ENCODE measurements at regions not wholly inside any gene's neighbourhood (a gene's known extent, or its start where the extent isn't known, plus 50 kb on each side); places are given as distances from the start of the nearest gene placed in this dataset.

DNA sequence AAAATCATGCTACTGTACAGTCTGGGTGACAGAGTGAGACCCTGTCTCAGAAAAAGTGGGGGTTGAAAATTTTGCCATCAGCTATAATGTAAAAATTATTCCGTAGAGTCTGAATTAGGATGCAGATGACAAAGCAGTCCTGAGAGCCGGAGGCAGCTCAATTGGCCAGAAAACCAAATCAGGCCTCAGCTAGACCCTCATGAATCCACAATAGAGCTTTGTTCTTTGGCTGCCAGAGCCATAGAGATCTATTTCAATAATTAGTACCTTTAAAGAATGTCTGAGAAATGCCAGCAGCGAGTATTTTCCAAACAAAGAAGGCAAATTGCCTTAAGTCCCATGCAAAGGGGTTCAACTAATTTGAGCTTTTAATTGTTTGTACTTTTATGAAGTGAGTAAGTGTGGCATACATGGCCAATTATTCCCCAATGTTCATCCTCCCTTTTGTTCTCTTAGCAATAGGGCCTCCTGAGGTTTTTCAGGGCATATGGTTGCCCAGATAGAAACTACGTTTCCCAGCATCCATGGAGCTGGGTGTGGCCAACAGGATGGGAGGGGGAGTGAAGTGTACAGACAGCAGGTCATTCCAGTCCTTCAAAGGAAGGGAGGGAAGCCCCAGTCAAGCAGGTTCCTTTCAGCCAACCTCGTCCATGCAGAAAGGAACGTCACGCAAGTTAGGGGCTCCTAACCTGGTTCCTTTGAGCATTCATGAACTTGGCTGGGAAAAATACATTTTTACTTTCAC lies 211.3 kb upstream of the APCDD1 start:
- no peaks in the 10 kb centered on the region for H3K9me3 ChIP-seq (ENCODE audit: insufficient read depth, low read depth, low read length)
- no peak overlapping the region for H3K9ac ChIP-seq (ENCODE audit: low read depth, low read length, poor library complexity, severe bottlenecking)
- H4K20me1 ChIP-seq (ENCODE audit: insufficient read depth, low read length, poor library complexity, severe bottlenecking), result no peaks in the 10 kb centered on the region
- no peaks in the 10 kb centered on the region for H3K27me3 ChIP-seq (ENCODE audit: insufficient read depth, low read length, poor library complexity, severe bottlenecking)
- H2AFZ ChIP-seq (ENCODE audit: low read length), result no peak overlapping the region
- H3K9me2 ChIP-seq (replicated peaks; ENCODE audit: low read depth, low read length), result no peaks in the 10 kb centered on the region
- H3K4me3 ChIP-seq (ENCODE audit: low read length, poor library complexity, severe bottlenecking), result no peak overlapping the region
- H3K4me2 ChIP-seq (ENCODE audit: low read depth, low read length, poor library complexity, severe bottlenecking), result no peak overlapping the region
- TF ChIP-seq EZH2phosphoT487 (IDR thresholded peaks at IDR 0.05; ENCODE audit: borderline replicate concordance) (no peak), CTCF (conservative IDR thresholded peaks at IDR 0.05; ENCODE audit: low read length) (no peak)
- peaks cover 8% of the 10 kb centered on the region for H3K4me1 ChIP-seq (ENCODE audit: insufficient read depth, low read length, poor library complexity, severe bottlenecking)
- H3K36me3 ChIP-seq (ENCODE audit: insufficient read depth, low read length), result no peaks in the 10 kb centered on the region
- no peaks in the 10 kb centered on the region for H3F3A ChIP-seq (ENCODE audit: low read depth)
- H3K79me2 ChIP-seq (ENCODE audit: insufficient read depth, low read length), result no peaks in the 10 kb centered on the region

DNA sequence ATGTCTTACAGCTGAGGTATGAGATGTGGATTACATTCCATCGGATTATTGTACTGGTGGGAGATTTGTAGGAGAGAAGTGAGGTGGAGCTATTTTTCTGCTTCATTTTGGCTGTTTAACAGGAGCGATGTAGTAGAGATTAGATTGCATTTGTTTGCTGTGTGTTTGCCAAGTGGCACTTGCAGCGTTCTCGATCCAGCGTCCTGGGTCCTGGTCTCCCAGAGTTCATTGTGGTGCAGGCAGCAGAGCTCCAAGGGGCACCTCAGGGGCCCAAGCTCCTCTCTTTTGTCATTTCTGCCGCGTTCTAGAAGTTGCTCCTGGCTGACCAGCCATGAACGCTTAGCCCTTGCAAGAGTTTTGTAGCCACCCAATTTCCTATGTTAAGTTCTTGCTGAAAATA lies 210.1 kb upstream of the APCDD1 start:
- no peaks in the 10 kb centered on the region for H3K79me2 ChIP-seq (ENCODE audit: insufficient read depth, low read length)
- TF ChIP-seq EZH2phosphoT487 (IDR thresholded peaks at IDR 0.05; ENCODE audit: borderline replicate concordance), result no peak
- TF ChIP-seq CTCF (conservative IDR thresholded peaks at IDR 0.05; ENCODE audit: low read length), result no peak
- H4K20me1 ChIP-seq (ENCODE audit: insufficient read depth, low read length, poor library complexity, severe bottlenecking), result no peaks in the 10 kb centered on the region
- peaks cover 8% of the 10 kb centered on the region for H3K4me1 ChIP-seq (ENCODE audit: insufficient read depth, low read length, poor library complexity, severe bottlenecking)
- H3K9ac ChIP-seq (ENCODE audit: low read depth, low read length, poor library complexity, severe bottlenecking), result no peak overlapping the region
- H3K36me3 ChIP-seq (ENCODE audit: insufficient read depth, low read length), result no peaks in the 10 kb centered on the region
- H3K4me3 ChIP-seq (ENCODE audit: low read length, poor library complexity, severe bottlenecking), result no peak overlapping the region
- H2AFZ ChIP-seq (ENCODE audit: low read length), result no peak overlapping the region
- no peaks in the 10 kb centered on the region for H3F3A ChIP-seq (ENCODE audit: low read depth)
- H3K9me2 ChIP-seq (replicated peaks; ENCODE audit: low read depth, low read length), result no peaks in the 10 kb centered on the region
- no peak overlapping the region for H3K4me2 ChIP-seq (ENCODE audit: low read depth, low read length, poor library complexity, severe bottlenecking)
- no peaks in the 10 kb centered on the region for H3K27me3 ChIP-seq (ENCODE audit: insufficient read depth, low read length, poor library complexity, severe bottlenecking)
- H3K9me3 ChIP-seq (ENCODE audit: insufficient read depth, low read depth, low read length), result no peaks in the 10 kb centered on the region

DNA sequence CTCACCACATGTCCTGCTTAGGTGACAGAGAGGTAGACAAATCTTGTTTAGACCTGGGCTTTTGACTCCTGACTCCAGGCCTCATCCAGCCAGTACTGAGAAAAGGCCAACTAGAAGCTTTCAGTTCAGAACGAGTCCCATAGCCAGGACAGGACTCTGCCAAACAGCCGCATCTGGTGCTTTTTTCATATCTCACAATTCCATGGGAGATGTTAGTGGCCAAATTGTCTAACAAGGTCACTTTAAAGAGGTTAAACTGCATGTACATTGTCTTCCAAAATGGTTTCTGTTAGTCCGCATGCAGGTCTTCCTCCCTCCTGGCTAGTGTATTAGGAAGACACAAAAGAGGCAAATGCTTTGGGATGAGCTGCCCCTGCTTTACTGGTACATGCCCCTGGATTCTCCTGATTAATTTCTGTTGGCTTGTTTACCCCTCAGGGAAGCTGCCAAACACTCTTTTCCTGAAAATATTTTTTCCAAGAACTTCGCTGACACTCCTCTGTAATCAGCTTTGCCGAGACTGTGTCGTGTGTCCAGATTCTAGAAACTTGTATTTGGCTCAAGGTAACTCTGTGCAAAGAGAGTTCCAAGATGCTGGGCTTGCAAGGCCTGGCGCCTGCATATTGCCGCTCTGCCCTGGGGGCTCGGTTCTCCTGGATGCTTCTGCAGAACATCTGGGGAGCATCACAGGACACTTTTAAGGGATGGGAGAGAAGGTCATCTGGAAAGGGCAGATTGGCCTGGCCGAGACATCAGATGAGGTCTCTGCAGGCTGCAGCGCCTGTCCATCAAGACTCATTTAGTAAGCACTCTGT lies 209.2 kb upstream of the APCDD1 start:
- Histone ChIP-seq H3K9me2 (replicated peaks; ENCODE audit: low read depth, low read length) (no peaks in the 10 kb centered on the region), H3K4me2 (ENCODE audit: low read depth, low read length, poor library complexity, severe bottlenecking) (no peak overlapping the region), H3F3A (ENCODE audit: low read depth) (no peaks in the 10 kb centered on the region), H3K4me1 (ENCODE audit: insufficient read depth, low read length, poor library complexity, severe bottlenecking) (peaks cover 4% of the 10 kb centered on the region), H3K4me3 (ENCODE audit: low read length, poor library complexity, severe bottlenecking) (no peak overlapping the region), H2AFZ (ENCODE audit: low read length) (no peak overlapping the region), H3K27me3 (ENCODE audit: insufficient read depth, low read length, poor library complexity, severe bottlenecking) (no peaks in the 10 kb centered on the region), H4K20me1 (ENCODE audit: insufficient read depth, low read length, poor library complexity, severe bottlenecking) (no peaks in the 10 kb centered on the region), H3K79me2 (ENCODE audit: insufficient read depth, low read length) (no peaks in the 10 kb centered on the region), H3K9ac (ENCODE audit: low read depth, low read length, poor library complexity, severe bottlenecking) (no peak overlapping the region), H3K36me3 (ENCODE audit: insufficient read depth, low read length) (no peaks in the 10 kb centered on the region), H3K9me3 (ENCODE audit: insufficient read depth, low read depth, low read length) (no peaks in the 10 kb centered on the region)
- TF ChIP-seq EZH2phosphoT487 (IDR thresholded peaks at IDR 0.05; ENCODE audit: borderline replicate concordance) (no peak), CTCF (conservative IDR thresholded peaks at IDR 0.05; ENCODE audit: low read length) (no peak)
